Upper lobe of left lung (tissue), 6 donors: ENCODE measurements at regions not wholly inside any gene's neighbourhood (a gene's known extent, or its start where the extent isn't known, plus 50 kb on each side); places are given as distances from the start of the nearest gene placed in this dataset.

Source experiments
- ATAC-seq, 2 donors: fragments of 200-7000 bp; cut with Tn5 transposase; one replicate each; pipeline ENCODE4 v1.9.1; 2022; ENCODE audit warnings: mild to moderate bottlenecking in 2 of 2, moderate library complexity in 2 of 2; ENCODE audit not compliant: low FRiP score in 2 of 2
- DNase-seq, 2 donors: peaks; one replicate each; pipeline ENCODE4 v3.0.0-alpha.2; 2019 to 2020
- H3K27ac ChIP-seq, 4 donors: fragments of 200-600 bp; sonication (generic); one replicate each; pipeline ENCODE4 v1.5.1; 2016 to 2019
- H3K27me3 ChIP-seq, 4 donors: fragments of 200-600 bp; sonication (generic); one replicate each; pipeline ENCODE4 v1.5.1; 2017 to 2019
- H3K36me3 ChIP-seq, 4 donors: fragments of 200-600 bp; sonication (generic); one replicate each; pipeline ENCODE4 v1.5.1; 2016 to 2019
- H3K4me1 ChIP-seq, 4 donors: fragments of 200-600 bp; sonication (generic); one replicate each; pipeline ENCODE4 v1.5.1; 2018 to 2019
- H3K4me3 ChIP-seq, 4 donors: fragments of 200-600 bp; sonication (generic); one replicate each; pipeline ENCODE4 v1.5.1; 2017 to 2019; ENCODE audit warnings: mild to moderate bottlenecking in 2 of 4, moderate library complexity in 1 of 4
- H3K9me3 ChIP-seq, 4 donors: fragments of 200-600 bp; sonication (generic); one replicate each; pipeline ENCODE4 v1.5.1; 2018 to 2019
- CTCF ChIP-seq, 6 experiments: fragments of 450-650 bp in 4 of 6; fragments of 200-600 bp in 2 of 6; sonication (generic) in 2 of 6; IDR thresholded peaks; one replicate each; pipeline ENCODE4 v1.5.1; 2016 to 2019; ENCODE audit warnings: antibody characterized with exemption in 6 of 6
- EP300 ChIP-seq, 4 donors: sonication (generic); formaldehyde crosslinking; IDR thresholded peaks; one replicate each; pipeline ENCODE4 v1.5.1; 2017; ENCODE audit warnings: antibody characterized with exemption in 4 of 4, control low read depth in 2 of 4
- POLR2A ChIP-seq, 4 donors: fragments of 450-650 bp; IDR thresholded peaks; one replicate each; pipeline ENCODE4 v1.5.1; 2016 to 2017; ENCODE audit warnings: antibody characterized with exemption in 4 of 4, mild to moderate bottlenecking in 2 of 4
- POLR2AphosphoS5 ChIP-seq, 2 donors: sonication (generic); formaldehyde crosslinking; IDR thresholded peaks; one replicate each; pipeline ENCODE4 v1.5.1; 2017; ENCODE audit warnings: antibody characterized with exemption in 2 of 2
- WGBS, 2 donors: methylation state at CpG; one replicate each; pipeline ENCODE4 v1.1.5; 2017 to 2018; 5-methylcytosine and 5-hydroxymethylcytosine counted together
- donor health status: DM: no; HTN: no; CAD: no; lungs with moderate emphysema.
- donor health status: DM: no; HTN: yes; CAD: no; lungs with severe emphysema.

- TF ChIP-seq CTCF (IDR thresholded peaks at IDR 0.05) (no peak), EP300 (IDR thresholded peaks at IDR 0.05) (no peak), POLR2AphosphoS5 (IDR thresholded peaks at IDR 0.05) (no peak), POLR2A (IDR thresholded peaks at IDR 0.05) (no peak)
- Histone ChIP-seq H3K4me1 (no peaks in the 10 kb centered on the region), H3K9me3 (peaks cover 0 to 4% (median 0%) of the 10 kb centered on the region in 4 donors), H3K27me3 (no peaks in the 10 kb centered on the region), H3K27ac (no peak overlapping the region), H3K4me3 (no peak overlapping the region), H3K36me3 (no peaks in the 10 kb centered on the region)
- DNase-seq: no peak
- ATAC-seq: no peak
Measured at GRCh38 chr13:62964522-62964921, 1548.9 kb upstream of the PCDH20 start.

GRCh38 chr13:62960723-62961122, 1545.1 kb upstream of the PCDH20 start:
- WGBS, 2 donors: 34 to 65% methylated on average over 3 of the region's 3 CpGs
- DNase-seq (no peak), ATAC-seq (no peak)
- Histone ChIP-seq H3K27ac (no peak overlapping the region), H3K4me1 (no peaks in the 10 kb centered on the region), H3K9me3 (peaks cover 0 to 2% (median 0%) of the 10 kb centered on the region in 4 donors), H3K36me3 (no peaks in the 10 kb centered on the region), H3K4me3 (no peak overlapping the region), H3K27me3 (no peaks in the 10 kb centered on the region)
- TF ChIP-seq POLR2A (IDR thresholded peaks at IDR 0.05): no peak
- TF ChIP-seq POLR2AphosphoS5 (IDR thresholded peaks at IDR 0.05): no peak
- TF ChIP-seq CTCF (IDR thresholded peaks at IDR 0.05): no peak
- TF ChIP-seq EP300 (IDR thresholded peaks at IDR 0.05): no peak

GRCh38 chr13:62933809-62934208, 1518.2 kb upstream of the PCDH20 start:
- H3K27me3 ChIP-seq: no peaks in the 10 kb centered on the region

GRCh38 chr13:62932256-62932883, 1516.7 kb upstream of the PCDH20 start:
- H3K27ac ChIP-seq: no peak overlapping the region
- WGBS, 2 donors: 20 to 21% methylated on average over 2 of the region's 2 CpGs
- no peaks in the 10 kb centered on the region for H3K9me3 ChIP-seq
- DNase-seq (no peak), ATAC-seq (no peak)
- no peak for TF ChIP-seq POLR2AphosphoS5 (IDR thresholded peaks at IDR 0.05)
- no peak for TF ChIP-seq CTCF (IDR thresholded peaks at IDR 0.05)
- TF ChIP-seq POLR2A (IDR thresholded peaks at IDR 0.05): no peak
- no peak for TF ChIP-seq EP300 (IDR thresholded peaks at IDR 0.05)
- H3K4me1 ChIP-seq: no peaks in the 10 kb centered on the region
- no peaks in the 10 kb centered on the region for H3K27me3 ChIP-seq
- H3K4me3 ChIP-seq: no peak overlapping the region
- no peaks in the 10 kb centered on the region for H3K36me3 ChIP-seq

More at GRCh38 chr13:62933809-62934208, 1518.2 kb upstream of the PCDH20 start:
- 58 to 60% methylated on average over 1 of the region's 1 CpG for WGBS, 2 donors
- Histone ChIP-seq H3K27ac (no peak overlapping the region), H3K9me3 (no peaks in the 10 kb centered on the region), H3K36me3 (no peaks in the 10 kb centered on the region), H3K4me1 (no peaks in the 10 kb centered on the region), H3K4me3 (no peak overlapping the region)
- no peak for DNase-seq
- no peak for ATAC-seq
- TF ChIP-seq CTCF (IDR thresholded peaks at IDR 0.05): no peak
- no peak for TF ChIP-seq POLR2A (IDR thresholded peaks at IDR 0.05)
- no peak for TF ChIP-seq POLR2AphosphoS5 (IDR thresholded peaks at IDR 0.05)
- no peak for TF ChIP-seq EP300 (IDR thresholded peaks at IDR 0.05)

GRCh38 chr13:62931853-62932252, 1516.2 kb upstream of the PCDH20 start:
- 19 to 21% methylated on average over 1 of the region's 1 CpG for WGBS, 2 donors
- DNase-seq (no peak), ATAC-seq (no peak)
- Histone ChIP-seq H3K36me3 (no peaks in the 10 kb centered on the region), H3K4me1 (no peaks in the 10 kb centered on the region), H3K4me3 (no peak overlapping the region), H3K9me3 (no peaks in the 10 kb centered on the region), H3K27me3 (no peaks in the 10 kb centered on the region), H3K27ac (no peak overlapping the region)
- no peak for TF ChIP-seq POLR2A (IDR thresholded peaks at IDR 0.05)
- no peak for TF ChIP-seq POLR2AphosphoS5 (IDR thresholded peaks at IDR 0.05)
- no peak for TF ChIP-seq EP300 (IDR thresholded peaks at IDR 0.05)
- TF ChIP-seq CTCF (IDR thresholded peaks at IDR 0.05): no peak
